ENCODE measurements at regions not wholly inside any gene's neighbourhood (a gene's known extent, or its start where the extent isn't known, plus 50 kb on each side); places are given as distances from the start of the nearest gene placed in this dataset.
"Not testable (repeated sequence)": the region's sequence is repeated elsewhere in the genome, so short reads cannot be mapped to it uniquely, and the experiment has no call there.

DNA sequence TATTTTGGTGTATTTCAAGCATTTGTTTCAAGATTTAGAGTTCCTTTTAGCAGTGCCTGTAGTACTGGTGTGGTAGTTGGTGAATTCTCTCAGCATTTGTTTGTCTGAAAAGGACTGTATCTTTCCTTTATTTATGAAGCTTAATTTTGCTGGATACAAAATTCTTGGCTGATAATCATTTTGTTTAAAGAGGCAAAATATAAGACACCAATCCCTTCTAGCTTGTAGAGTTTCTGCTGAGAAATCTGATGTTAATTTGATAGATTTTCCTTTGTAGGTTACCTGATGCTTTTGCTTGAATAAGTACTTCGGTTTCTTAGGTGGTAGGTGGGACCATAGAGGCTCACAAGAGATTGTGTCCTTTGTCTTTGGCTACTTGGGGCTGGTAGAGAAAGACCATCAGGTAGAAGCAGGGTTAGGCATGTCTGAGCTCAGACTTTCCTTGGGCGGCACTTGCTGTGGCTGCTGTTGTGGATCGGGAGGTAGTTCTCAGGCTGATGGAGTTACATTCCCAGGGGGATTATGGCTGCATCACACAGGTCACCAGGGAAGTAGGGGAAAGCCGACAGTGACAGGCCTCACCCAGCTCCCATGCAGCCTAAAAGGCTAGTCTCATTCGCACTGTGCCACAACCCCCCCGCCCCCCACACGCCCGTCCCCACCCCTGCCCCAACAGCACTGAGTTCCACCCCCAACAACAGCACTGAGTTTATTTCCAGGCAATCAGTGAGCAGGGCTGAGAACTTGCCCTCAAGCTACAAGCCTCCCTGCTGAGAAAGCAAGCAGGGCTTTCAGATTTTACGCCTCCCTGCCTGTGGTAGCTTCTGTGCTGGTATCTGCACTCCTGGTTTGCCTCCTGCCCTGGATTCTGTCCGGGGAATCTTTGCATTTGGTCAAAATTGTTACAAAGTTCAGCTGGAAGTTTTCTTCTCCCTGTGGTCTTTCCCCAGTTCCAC, 127.1 kb upstream of the GLRA1 start:
- DNase-seq (ENCODE audit: low spot score), result no peak

DNA sequence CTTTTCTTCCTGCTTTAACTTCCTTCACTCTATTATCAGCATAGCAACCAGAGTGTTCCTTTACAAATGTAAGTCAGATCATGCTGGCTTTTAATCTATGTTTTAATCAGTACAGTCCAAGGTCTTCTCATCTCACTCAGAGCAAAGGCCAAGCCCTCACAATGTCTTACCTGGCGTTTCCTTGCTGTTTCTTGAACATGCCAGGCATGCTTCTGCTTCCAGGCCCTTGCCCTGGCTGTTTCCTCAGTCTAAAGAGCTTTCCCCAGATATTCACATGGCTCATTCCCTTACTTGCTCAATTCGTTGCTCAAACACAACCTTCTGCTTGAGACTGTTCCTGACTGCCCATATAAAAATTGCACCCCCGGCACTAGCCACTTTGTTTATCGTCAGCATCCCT, 121.7 kb upstream of the GLRA1 start:
- no peak for DNase-seq (ENCODE audit: low spot score)

DNA sequence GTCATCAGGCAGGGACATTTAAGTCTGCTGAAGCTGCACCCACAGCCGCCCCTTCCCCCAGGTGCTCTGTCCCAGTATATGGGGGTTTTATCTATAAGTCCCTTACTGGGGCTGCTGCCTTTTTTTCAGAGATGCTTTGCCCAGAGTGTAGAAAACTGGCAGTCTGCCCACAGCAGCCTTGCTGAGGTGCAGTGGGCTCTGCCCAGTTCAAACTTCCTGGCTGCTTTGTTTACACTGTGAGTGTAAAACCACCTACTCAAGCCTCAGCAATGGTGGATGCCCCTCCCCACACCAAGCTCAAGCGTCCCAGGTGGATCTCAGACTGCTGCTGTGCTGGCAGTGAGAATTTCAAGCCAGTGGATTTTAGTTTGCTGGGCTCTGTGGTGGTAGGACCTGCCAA, 114.2 kb upstream of the GLRA1 start:
- not testable (repeated sequence) for DNase-seq (ENCODE audit: low spot score)

- not testable (repeated sequence) for DNase-seq (ENCODE audit: low spot score)
These were observed 101.8 kb upstream of the GLRA1 start for GRCh38 chr5:152026328-152027024.

- DNase-seq (ENCODE audit: low spot score), result no peak
These were observed 91.8 kb upstream of the GLRA1 start for GRCh38 chr5:152016421-152016820.

- no peak for DNase-seq (ENCODE audit: low spot score)
These were observed 83.1 kb upstream of the GLRA1 start for GRCh38 chr5:152007653-152008335.

- no peak for DNase-seq (ENCODE audit: low spot score)
These were observed 79.4 kb upstream of the GLRA1 start for GRCh38 chr5:152004095-152004494.
